CD4-positive, alpha-beta T cell treated with Interleukin-1 beta for 1 hour (primary cell): ENCODE measurements at regions not wholly inside any gene's neighbourhood (a gene's known extent, or its start where the extent isn't known, plus 50 kb on each side); places are given as distances from the start of the nearest gene placed in this dataset.
"Not testable (repeated sequence)": the region's sequence is repeated elsewhere in the genome, so short reads cannot be mapped to it uniquely, and the experiment has no call there.

ENCODE experiments used
- DNase-seq, 2 donors: peaks; one replicate each; pipeline ENCODE4 v3.0.0-alpha.2; 2020 to 2022

DNA sequence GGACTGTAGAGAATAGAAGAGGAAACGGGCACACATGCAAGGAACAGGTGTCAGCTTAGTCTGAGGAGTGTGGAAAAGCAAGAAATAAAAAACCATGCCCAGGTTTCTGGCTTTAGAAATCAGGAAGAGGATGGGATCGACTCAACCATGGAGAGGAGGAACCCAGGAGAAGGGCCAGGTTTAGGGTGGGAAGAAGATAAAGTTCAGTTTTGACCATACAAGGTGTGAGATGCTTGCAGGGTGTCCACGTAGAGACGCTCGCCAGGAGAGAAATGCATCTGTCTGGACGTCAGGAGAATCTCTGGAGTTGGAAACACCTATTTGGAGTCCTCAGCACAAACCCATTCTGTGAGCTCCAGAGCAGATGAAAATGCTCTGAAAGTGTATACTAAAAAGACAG lies 275.1 kb downstream of the CYRIA start:
- DNase-seq = no peak

DNA sequence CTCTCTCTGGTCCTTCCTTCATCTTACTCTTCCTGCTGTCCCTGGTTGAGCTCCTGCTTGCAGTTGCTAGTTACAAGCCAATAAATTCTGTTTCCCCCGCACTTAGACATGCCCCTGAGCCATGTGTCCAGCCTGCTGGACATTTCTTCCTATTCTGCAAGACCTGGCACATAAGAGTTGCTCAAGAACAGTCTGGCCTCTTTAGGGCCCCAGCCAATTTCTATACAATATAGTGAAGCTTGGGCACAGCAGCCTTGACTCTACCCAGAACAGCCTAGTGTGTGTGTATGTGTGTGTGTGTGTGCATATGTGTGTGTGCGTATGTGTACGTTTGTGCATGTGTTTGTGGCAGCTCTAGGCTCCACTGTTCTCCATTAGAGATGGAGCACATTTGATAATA lies 276.0 kb downstream of the CYRIA start:
- no peak for DNase-seq

- DNase-seq = not testable (repeated sequence)
These were observed 277.3 kb downstream of the CYRIA start for GRCh38 chr2:16388199-16388830.

- DNase-seq = no peak
These were observed 278.1 kb downstream of the CYRIA start for GRCh38 chr2:16387461-16387984.

DNA sequence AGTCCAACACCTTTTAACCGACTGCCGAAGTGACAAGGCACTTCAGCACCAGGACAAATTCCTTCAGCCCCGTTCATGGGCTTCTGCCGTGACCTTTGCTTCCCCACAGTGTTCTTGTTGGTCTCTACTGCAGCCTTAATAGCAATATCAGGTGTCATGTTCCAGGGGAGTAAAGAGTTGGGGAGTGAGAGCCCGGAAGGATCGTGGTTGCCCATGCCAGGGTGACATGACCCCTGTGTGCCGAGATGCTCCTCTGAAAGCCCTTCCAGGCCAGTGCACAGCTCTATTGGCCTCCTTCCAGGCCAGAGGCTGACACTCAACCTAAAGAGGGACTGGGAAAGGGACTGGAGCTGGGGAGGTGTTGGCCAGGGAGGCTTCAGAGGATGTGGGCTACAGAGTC lies 279.2 kb downstream of the CYRIA start:
- no peak for DNase-seq

DNA sequence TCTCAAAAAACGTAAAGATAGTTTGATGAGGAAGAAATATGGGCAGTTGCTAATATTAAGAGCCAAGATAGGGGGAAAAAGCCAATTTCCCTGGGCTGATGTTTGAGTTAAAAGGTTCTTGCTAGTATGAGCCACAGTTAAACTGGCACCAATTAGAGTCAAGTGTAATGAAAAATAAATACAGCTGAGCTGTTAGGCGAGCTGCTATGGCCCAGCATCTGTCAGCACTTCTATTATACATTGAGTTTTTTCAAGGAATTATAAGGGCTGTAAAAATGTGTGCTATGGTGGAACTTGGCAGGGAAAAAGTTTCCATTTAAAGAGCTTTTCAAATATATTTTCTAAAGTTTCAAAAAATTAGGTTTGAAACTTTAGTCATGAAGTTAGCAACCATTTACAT lies 279.6 kb downstream of the CYRIA start:
- no peak for DNase-seq

- no peak for DNase-seq
These were observed 280.3 kb downstream of the CYRIA start for GRCh38 chr2:16385341-16385740.

DNA sequence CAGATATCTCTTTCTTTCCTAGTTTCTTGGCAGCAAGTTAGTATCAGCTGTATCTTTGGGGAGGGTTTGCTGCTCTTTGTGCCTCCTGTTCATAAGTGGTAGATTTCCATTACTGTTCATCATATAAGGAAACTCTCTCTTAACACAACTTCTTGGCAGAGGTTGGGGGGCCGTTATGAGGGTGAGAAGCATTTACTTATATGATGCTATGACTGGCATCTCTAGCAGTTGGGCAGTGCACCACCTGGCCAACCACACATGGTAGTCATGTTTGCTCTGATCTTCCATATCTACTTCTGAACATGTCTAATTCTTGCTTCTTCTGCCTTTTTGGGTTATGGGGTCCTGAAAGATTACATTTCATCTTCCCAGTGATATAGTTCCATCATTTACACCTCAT lies 282.2 kb downstream of the CYRIA start:
- no peak for DNase-seq

DNA sequence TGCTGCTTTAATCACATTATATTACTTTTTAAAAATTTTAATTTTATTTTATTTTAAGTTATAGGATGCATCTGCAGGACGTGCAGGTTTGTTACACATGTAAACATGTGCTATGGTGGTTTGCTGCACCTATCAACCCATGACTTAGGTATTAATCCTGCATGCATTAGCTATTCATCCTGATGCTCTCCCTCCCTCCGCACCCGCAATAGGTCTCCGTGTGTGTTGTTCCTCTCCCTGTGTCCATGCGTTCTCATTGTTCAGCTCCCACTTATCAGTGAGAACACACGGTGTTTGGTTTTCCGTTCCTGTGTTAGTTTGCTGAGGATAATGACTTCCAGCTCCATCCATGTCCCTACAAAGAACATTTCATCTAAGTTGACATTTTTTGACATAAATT lies 283.2 kb downstream of the CYRIA start:
- DNase-seq = no peak

- DNase-seq = no peak
These were observed 284.1 kb downstream of the CYRIA start for GRCh38 chr2:16381511-16381910.

GRCh38 chr2:16379901-16380300 lies 285.7 kb downstream of the CYRIA start:
- not testable (repeated sequence) for DNase-seq

- not testable (repeated sequence) for DNase-seq
These were observed 286.6 kb downstream of the CYRIA start for GRCh38 chr2:16379061-16379460.

- DNase-seq = no peak
These were observed 287.6 kb downstream of the CYRIA start for GRCh38 chr2:16378031-16378430.

DNA sequence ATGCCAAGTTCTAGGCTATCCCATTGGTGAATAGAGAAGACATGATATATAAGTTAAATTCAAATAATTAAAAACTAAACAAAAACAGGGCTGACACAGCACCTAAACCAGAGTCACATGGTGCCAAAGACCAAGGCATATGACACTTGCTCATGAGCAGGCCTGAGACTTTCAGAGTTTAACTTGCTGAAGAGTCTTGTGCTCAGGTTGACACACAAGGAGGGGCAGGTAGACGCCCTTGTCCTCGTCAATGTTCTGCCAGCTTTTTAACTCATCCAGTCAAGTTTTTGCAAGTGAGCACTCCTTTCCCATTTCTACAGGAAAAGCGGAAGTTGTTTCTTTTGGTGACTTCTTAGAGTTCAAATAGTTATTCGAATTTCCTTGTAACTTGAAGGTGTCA lies 289.7 kb downstream of the CYRIA start:
- no peak for DNase-seq

DNA sequence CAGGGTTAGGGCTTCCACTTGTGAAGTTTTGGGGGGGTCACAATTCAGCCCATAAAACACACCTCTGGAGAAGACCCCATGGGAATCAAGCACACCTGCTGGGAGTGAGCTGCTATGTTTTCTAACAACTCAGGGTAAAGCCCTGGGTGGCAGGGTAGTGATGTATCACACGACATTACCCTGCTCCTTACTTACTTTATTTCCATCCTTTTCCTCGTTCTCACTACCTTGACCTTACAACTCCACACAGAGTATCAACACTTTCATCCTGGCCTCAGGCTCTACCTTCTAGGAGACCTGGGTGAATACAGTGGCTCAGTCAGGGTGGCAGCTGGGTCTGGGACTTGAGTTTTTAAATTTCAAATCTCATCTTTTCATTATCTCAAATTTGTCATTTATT lies 290.3 kb downstream of the CYRIA start:
- DNase-seq = no peak

DNA sequence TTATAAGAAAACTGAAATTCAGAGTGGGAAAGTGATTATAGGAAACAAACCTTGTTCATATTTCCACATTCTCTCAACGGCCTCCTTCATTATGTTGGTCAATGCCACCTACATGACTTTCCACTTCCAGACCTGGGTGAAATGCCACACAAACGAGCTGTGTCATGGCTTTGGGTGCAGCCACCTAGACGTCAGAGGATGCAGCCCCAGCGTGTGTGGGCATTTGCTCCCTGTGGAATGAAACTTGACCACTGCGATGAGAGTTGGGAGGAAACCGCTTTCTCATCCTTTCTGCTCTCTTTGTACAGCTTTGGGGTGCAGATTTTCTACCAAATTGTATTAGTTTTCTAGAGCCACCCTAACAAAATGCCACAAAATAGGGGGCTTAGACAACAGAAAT lies 291.0 kb downstream of the CYRIA start:
- no peak for DNase-seq

DNA sequence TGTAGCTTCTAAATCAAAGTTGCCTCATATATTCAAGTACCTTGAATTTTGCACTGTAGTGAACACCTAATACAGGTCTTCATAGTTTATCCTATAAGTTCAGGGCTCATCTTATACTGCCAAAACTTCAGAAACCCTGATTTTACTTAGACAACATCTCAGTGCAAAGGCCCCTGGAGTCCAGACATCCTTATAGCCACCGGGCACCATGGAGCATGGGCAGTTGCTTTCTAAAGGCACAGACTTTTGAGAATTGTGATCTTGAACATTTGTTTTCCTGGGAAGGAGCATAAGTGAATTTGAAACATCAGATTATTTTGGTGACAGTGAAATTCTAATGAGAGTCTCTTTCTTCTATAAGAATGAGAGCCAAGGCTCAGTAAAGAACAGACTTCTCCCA lies 292.3 kb downstream of the CYRIA start:
- no peak for DNase-seq

- no peak for DNase-seq
These were observed 293.9 kb downstream of the CYRIA start for GRCh38 chr2:16371751-16372150.

- no peak for DNase-seq
These were observed 296.7 kb downstream of the CYRIA start for GRCh38 chr2:16368951-16369350.

DNA sequence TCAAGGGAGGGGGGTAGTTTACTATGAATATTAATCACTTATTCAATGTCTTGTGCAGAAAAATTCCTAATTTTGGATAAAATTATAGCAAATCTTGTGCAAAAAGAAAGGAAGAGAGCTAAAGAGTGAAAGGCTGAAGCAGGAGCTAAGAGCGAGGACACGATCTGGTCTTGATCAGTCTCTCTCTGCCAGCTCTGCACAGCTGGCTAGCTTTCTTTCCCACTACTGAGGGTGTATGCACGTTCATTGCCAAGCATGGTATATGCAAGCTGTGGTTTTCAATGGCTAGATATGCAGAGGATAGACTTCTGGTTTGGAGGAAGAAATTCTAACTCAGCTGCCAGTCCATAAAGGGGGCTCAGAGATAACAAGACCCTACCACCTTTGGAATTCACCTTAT lies 297.3 kb downstream of the CYRIA start:
- DNase-seq = no peak

DNA sequence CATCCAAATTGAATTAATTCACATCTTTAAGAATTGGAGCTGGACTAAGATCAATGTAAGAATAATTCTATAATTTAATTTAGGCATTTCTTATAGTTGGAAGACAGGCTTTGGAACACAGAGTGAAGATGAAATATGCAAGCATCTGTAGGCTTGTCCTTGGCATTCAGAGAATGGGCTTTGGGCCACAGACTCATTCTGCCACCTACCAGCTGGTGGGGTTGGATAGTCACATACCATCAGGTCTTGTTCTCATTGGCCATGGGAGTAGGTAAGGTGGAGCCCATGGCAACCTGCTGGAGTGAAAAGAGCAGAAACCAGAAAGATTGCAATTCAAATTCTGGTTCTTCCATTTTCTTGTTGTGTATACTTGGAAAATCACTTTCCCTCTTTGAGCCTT lies 300.3 kb downstream of the CYRIA start:
- no peak for DNase-seq

GRCh38 chr2:16363581-16363980 lies 302.1 kb downstream of the CYRIA start:
- DNase-seq = no peak

GRCh38 chr2:16362611-16363010 lies 303.0 kb downstream of the CYRIA start:
- no peak for DNase-seq

GRCh38 chr2:16361261-16361995 lies 304.2 kb downstream of the CYRIA start:
- DNase-seq = no peak

DNA sequence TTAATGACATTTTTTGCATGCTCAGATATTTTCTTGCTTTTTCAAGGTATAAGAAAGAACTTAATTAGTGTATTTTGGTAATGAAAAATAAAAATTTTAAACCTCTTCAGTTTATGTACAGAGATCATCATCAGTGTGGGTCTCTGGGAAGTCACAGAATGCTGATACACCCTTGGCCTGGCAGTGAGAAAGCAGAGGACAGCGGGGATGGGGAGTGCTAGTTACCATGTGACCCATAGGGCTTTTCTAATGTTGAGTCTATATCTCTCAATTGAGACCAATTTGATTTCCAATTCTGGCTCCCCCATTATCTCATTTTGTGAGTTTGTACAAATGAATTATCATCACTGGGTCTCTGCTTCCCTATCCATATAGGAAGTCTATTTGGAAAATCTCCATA lies 305.7 kb downstream of the CYRIA start:
- no peak for DNase-seq
